MM.1S (cell line): ENCODE measurements at regions not wholly inside any gene's neighbourhood (a gene's known extent, or its start where the extent isn't known, plus 50 kb on each side); places are given as distances from the start of the nearest gene placed in this dataset.
A peak's percentile ranks its signal among the peaks of the same experiment; 100 is the strongest.

ENCODE experiments used
- DNase-seq: peaks from one replicate; pipeline ENCODE4 v3.0.0-alpha.2; 2015
- H2AFZ ChIP-seq: fragments of 300-600 bp; sonication (generic); 2 replicates; pipeline ENCODE4 v1.6.0; 2016; ENCODE audit warnings: antibody characterized with exemption, low read length
- H3F3A ChIP-seq: fragments of 300-600 bp; sonication (generic); 2 replicates; pipeline ENCODE4 v1.6.1; 2016; ENCODE audit warnings: mild to moderate bottlenecking, antibody characterized with exemption, low read length, moderate library complexity, mixed read lengths; ENCODE audit not compliant: insufficient read depth
- H3K27ac ChIP-seq: fragments of 300-600 bp; sonication (generic); 2 replicates; pipeline ENCODE4 v1.5.1; 2016; ENCODE audit warnings: mild to moderate bottlenecking, low read length
- H3K27me3 ChIP-seq: fragments of 300-600 bp; sonication (generic); replicated peaks from 2 replicates; pipeline ENCODE4 v1.6.0; 2016; ENCODE audit warnings: low read length; ENCODE audit not compliant: insufficient read depth
- H3K36me3 ChIP-seq: fragments of 300-600 bp; sonication (generic); replicated peaks from 2 replicates; pipeline ENCODE4 v1.6.1; 2016; ENCODE audit warnings: mild to moderate bottlenecking, low read length, mixed read lengths; ENCODE audit not compliant: insufficient read depth
- H3K4me1 ChIP-seq: fragments of 300-600 bp; sonication (generic); 2 replicates; pipeline ENCODE4 v1.6.1; 2016; ENCODE audit warnings: low read length, mixed read lengths
- H3K4me2 ChIP-seq: fragments of 300-600 bp; sonication (generic); 2 replicates; pipeline ENCODE4 v1.6.0; 2016; ENCODE audit warnings: low read depth, low read length
- H3K4me3 ChIP-seq: fragments of 300-600 bp; sonication (generic); 2 replicates; pipeline ENCODE4 v1.5.1; 2016; ENCODE audit warnings: low read length, mixed read lengths
- H3K79me2 ChIP-seq: fragments of 300-600 bp; sonication (generic); 2 replicates; pipeline ENCODE4 v1.6.1; 2016; ENCODE audit warnings: mixed run types, low read length, mixed read lengths
- H3K9ac ChIP-seq: fragments of 300-600 bp; sonication (generic); 2 replicates; pipeline ENCODE4 v1.6.1; 2016; ENCODE audit warnings: low read length, mixed read lengths
- H3K9me2 ChIP-seq: fragments of 300-600 bp; sonication (generic); replicated peaks from 2 replicates; pipeline ENCODE4 v1.6.1; 2016; ENCODE audit warnings: mild to moderate bottlenecking, low read length, mixed read lengths; ENCODE audit not compliant: insufficient read depth
- H3K9me3 ChIP-seq: fragments of 300-600 bp; sonication (generic); replicated peaks from 2 replicates; pipeline ENCODE4 v1.6.1; 2016; ENCODE audit warnings: mild to moderate bottlenecking, low read length, mixed read lengths; ENCODE audit not compliant: insufficient read depth
- H4K20me1 ChIP-seq: fragments of 300-600 bp; sonication (generic); 2 replicates; pipeline ENCODE4 v1.6.1; 2016; ENCODE audit warnings: mild to moderate bottlenecking, low read length, moderate library complexity, mixed read lengths; ENCODE audit not compliant: insufficient read depth
- CTCF ChIP-seq: fragments of 300-600 bp; sonication (generic); IDR thresholded peaks from 2 replicates; pipeline ENCODE4 v1.5.1; 2016; ENCODE audit warnings: antibody characterized with exemption, low read length, mixed read lengths
- EZH2 ChIP-seq: fragments of 300-600 bp; sonication (generic); optimal IDR thresholded peaks from 2 replicates; pipeline ENCODE3; 2017; ENCODE audit warnings: low read depth, mild to moderate bottlenecking, antibody characterized with exemption, low read length, mixed read lengths
- EZH2phosphoT487 ChIP-seq: fragments of 300-600 bp; sonication (generic); IDR thresholded peaks from 2 replicates; pipeline ENCODE4 v1.6.1; 2018; ENCODE audit warnings: antibody characterized with exemption, low read length

- no peak overlapping the region for H3K9ac ChIP-seq
- H3K9me2 ChIP-seq, result no peaks in the 10 kb centered on the region
- no peaks in the 10 kb centered on the region for H3K4me1 ChIP-seq
- peak; percentile 19 for DNase-seq
- H3K27ac ChIP-seq, result no peak overlapping the region
- TF ChIP-seq EZH2phosphoT487, result no peak
- peak; percentile 52 for TF ChIP-seq CTCF
- no peaks in the 10 kb centered on the region for H3K9me3 ChIP-seq
- no peaks in the 10 kb centered on the region for H4K20me1 ChIP-seq
- no peak overlapping the region for H3K4me3 ChIP-seq
- H3F3A ChIP-seq, result no peaks in the 10 kb centered on the region
- no peak overlapping the region for H3K4me2 ChIP-seq
- H3K36me3 ChIP-seq, result no peaks in the 10 kb centered on the region
- no peak overlapping the region for H2AFZ ChIP-seq
- H3K79me2 ChIP-seq, result no peaks in the 10 kb centered on the region
- H3K27me3 ChIP-seq, result no peaks in the 10 kb centered on the region
These were observed 199.0 kb upstream of the CXXC4 start for GRCh38 chr4:104693601-104694201.

- no peaks in the 10 kb centered on the region for H3K9me3 ChIP-seq
- no peaks in the 10 kb centered on the region for H3K79me2 ChIP-seq
- no peak overlapping the region for H3K27ac ChIP-seq
- no peaks in the 10 kb centered on the region for H4K20me1 ChIP-seq
- TF ChIP-seq EZH2phosphoT487 (no peak), EZH2 (no peak), CTCF (no peak)
- H3F3A ChIP-seq, result peaks cover 14% of the 10 kb centered on the region
- no peaks in the 10 kb centered on the region for H3K36me3 ChIP-seq
- no peak overlapping the region for H3K4me2 ChIP-seq
- no peak for DNase-seq
- H3K27me3 ChIP-seq, result no peaks in the 10 kb centered on the region
- H3K4me1 ChIP-seq, result peaks cover 21% of the 10 kb centered on the region
- H2AFZ ChIP-seq, result no peak overlapping the region
- H3K9ac ChIP-seq, result no peak overlapping the region
- no peak overlapping the region for H3K4me3 ChIP-seq
- no peaks in the 10 kb centered on the region for H3K9me2 ChIP-seq
These were observed 221.9 kb upstream of the CXXC4 start for GRCh38 chr4:104716584-104716983.

- DNase-seq, result peak; percentile 79
- H3K36me3 ChIP-seq, result no peaks in the 10 kb centered on the region
- no peaks in the 10 kb centered on the region for H3K9me2 ChIP-seq
- H3K27me3 ChIP-seq, result no peaks in the 10 kb centered on the region
- H3K9ac ChIP-seq, result no peak overlapping the region
- peaks cover 21% of the 10 kb centered on the region for H3K4me1 ChIP-seq
- no peak overlapping the region for H3K4me3 ChIP-seq
- peak overlapping the region; percentile 47 for H3K4me2 ChIP-seq
- TF ChIP-seq EZH2phosphoT487 (no peak), CTCF (no peak), EZH2 (no peak)
- H3K79me2 ChIP-seq, result no peaks in the 10 kb centered on the region
- no peaks in the 10 kb centered on the region for H3K9me3 ChIP-seq
- peaks cover 14% of the 10 kb centered on the region for H3F3A ChIP-seq
- no peaks in the 10 kb centered on the region for H4K20me1 ChIP-seq
- H2AFZ ChIP-seq, result no peak overlapping the region
- peak overlapping the region; percentile 58; the same call in 1 of the 2 replicates for H3K27ac ChIP-seq
These were observed 225.0 kb upstream of the CXXC4 start for GRCh38 chr4:104719539-104720230.
